Panc1 (cell line): ENCODE measurements at regions not wholly inside any gene's neighbourhood (a gene's known extent, or its start where the extent isn't known, plus 50 kb on each side); places are given as distances from the start of the nearest gene placed in this dataset.

Source experiments
- ATAC-seq: fragments of 200-7000 bp; cut with Tn5 transposase; 2 replicates; pipeline ENCODE4 v1.9.1; 2020; ENCODE audit warnings: mild to moderate bottlenecking, moderate library complexity
- BruUV-seq: library from RNA; stranded (reverse); fragments of 400-500 nt; replicated peaks from 2 replicates; lab custom pipeline; 2021; lab: Mats Ljungman, UMichigan
- CTCF ChIA-PET: fragments of 300-600 bp; sonication (Branson Sonifier 250); formaldehyde crosslinking; loops from one replicate; lab custom pipeline; 2022; ENCODE audit warnings: antibody characterized with exemption; lab: Charles Lee
- POLR2A ChIA-PET: fragments of 300-600 bp; sonication (Branson Sonifier 250); formaldehyde crosslinking; loops from one replicate; lab custom pipeline; 2022; ENCODE audit warnings: antibody characterized with exemption; lab: Charles Lee
- DNase-seq: peaks from one replicate; pipeline ENCODE4 v3.0.0-alpha.2; 2010; ENCODE audit warnings: low read depth, low spot score
- H3K27ac ChIP-seq: 2 replicates; pipeline ENCODE4 v1.5.1; 2011; ENCODE audit warnings: mild to moderate bottlenecking, low read length, inconsistent platforms
- H3K27me3 ChIP-seq: fragments of 200-500 bp; sonication (Bioruptor generic); 2 replicates; pipeline ENCODE4 v1.6.0; 2014; ENCODE audit warnings: low read length, inconsistent platforms; ENCODE audit not compliant: control insufficient read depth, insufficient read depth
- H3K36me3 ChIP-seq: fragments of 200-500 bp; sonication (Bioruptor generic); 2 replicates; pipeline ENCODE4 v1.5.1; 2014; ENCODE audit warnings: inconsistent platforms, mild to moderate bottlenecking, low read length, moderate library complexity; ENCODE audit not compliant: control insufficient read depth, insufficient read depth
- H3K4me1 ChIP-seq: 2 replicates; pipeline ENCODE4 v1.5.1; 2011; ENCODE audit warnings: inconsistent platforms, mild to moderate bottlenecking, low read length, moderate library complexity; ENCODE audit not compliant: control insufficient read depth, insufficient read depth
- H3K4me3 ChIP-seq, 2 experiments: 2 replicates each; pipeline ENCODE4 v1.5.1; 2011 to 2012; ENCODE audit warnings: low read depth in 2 of 2, low read length in 2 of 2, mild to moderate bottlenecking in 2 of 2, inconsistent platforms in 1 of 2, moderate library complexity in 1 of 2
- H3K9me3 ChIP-seq: fragments of 200-500 bp; sonication (Bioruptor generic); 2 replicates; pipeline ENCODE4 v1.5.1; 2014; ENCODE audit warnings: low read depth, mild to moderate bottlenecking, inconsistent platforms, low read length, moderate library complexity; ENCODE audit not compliant: control insufficient read depth, insufficient read depth
- CTCF ChIP-seq: fragments of 450-650 bp; IDR thresholded peaks from 2 replicates; pipeline ENCODE4 v1.5.1; 2017; ENCODE audit warnings: mild to moderate bottlenecking
- POLR2AphosphoS5 ChIP-seq: IDR thresholded peaks from 2 replicates; pipeline ENCODE4 v1.6.1; 2012; ENCODE audit warnings: mild to moderate bottlenecking, low read depth, low read length, moderate library complexity
- SIN3A ChIP-seq: IDR thresholded peaks from 2 replicates; pipeline ENCODE4 v1.6.1; 2012; ENCODE audit warnings: low read depth, mild to moderate bottlenecking, low read length, moderate library complexity, borderline replicate concordance; ENCODE audit not compliant: insufficient read depth
- TCF7L2 ChIP-seq: IDR thresholded peaks from 2 replicates; pipeline ENCODE4 v1.6.1; 2011; ENCODE audit warnings: mild to moderate bottlenecking, low read depth, low read length, inconsistent platforms
- in situ Hi-C: cut with HindIII; loops from 2 replicates; pipeline ENCODE4 v1.10.0; 2016; ENCODE audit warnings: low sequenced_read_pairs, low pct_unique_long_range_greater_than_20kb
- intact Hi-C: fragments of 100-400 bp; cut with micrococcal nuclease; formaldehyde crosslinking; loops from one replicate; pipeline ENCODE4 v1.10.0; 2022; ENCODE audit not compliant: unreplicated experiment
- TF ChIP-seq, protein P1 (sequence below), 2 experiments: IDR thresholded peaks; 2 replicates each; pipeline ENCODE4 v1.6.1; 2011 to 2012; ENCODE audit warnings: low read depth in 2 of 2, control low read depth in 1 of 2, low read length in 1 of 2, mild to moderate bottlenecking in 1 of 2, moderate library complexity in 1 of 2; ENCODE audit not compliant: insufficient read depth in 1 of 2

GRCh38 chr6:126607289-126607688 lies 267.4 kb downstream of the CENPW start:
- DNase-seq (no peak), ATAC-seq (no peak)
- in situ Hi-C loops (no loop called here), intact Hi-C loops (no loop called here)
- H3K4me1 ChIP-seq = no peaks in the 10 kb centered on the region
- no peak for TF ChIP-seq POLR2AphosphoS5
- TF ChIP-seq SIN3A = no peak
- TF ChIP-seq TCF7L2 = no peak
- TF ChIP-seq, protein P1, sequence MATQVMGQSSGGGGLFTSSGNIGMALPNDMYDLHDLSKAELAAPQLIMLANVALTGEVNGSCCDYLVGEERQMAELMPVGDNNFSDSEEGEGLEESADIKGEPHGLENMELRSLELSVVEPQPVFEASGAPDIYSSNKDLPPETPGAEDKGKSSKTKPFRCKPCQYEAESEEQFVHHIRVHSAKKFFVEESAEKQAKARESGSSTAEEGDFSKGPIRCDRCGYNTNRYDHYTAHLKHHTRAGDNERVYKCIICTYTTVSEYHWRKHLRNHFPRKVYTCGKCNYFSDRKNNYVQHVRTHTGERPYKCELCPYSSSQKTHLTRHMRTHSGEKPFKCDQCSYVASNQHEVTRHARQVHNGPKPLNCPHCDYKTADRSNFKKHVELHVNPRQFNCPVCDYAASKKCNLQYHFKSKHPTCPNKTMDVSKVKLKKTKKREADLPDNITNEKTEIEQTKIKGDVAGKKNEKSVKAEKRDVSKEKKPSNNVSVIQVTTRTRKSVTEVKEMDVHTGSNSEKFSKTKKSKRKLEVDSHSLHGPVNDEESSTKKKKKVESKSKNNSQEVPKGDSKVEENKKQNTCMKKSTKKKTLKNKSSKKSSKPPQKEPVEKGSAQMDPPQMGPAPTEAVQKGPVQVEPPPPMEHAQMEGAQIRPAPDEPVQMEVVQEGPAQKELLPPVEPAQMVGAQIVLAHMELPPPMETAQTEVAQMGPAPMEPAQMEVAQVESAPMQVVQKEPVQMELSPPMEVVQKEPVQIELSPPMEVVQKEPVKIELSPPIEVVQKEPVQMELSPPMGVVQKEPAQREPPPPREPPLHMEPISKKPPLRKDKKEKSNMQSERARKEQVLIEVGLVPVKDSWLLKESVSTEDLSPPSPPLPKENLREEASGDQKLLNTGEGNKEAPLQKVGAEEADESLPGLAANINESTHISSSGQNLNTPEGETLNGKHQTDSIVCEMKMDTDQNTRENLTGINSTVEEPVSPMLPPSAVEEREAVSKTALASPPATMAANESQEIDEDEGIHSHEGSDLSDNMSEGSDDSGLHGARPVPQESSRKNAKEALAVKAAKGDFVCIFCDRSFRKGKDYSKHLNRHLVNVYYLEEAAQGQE (IDR thresholded peaks at IDR 0.05; ENCODE audit: insufficient read depth in 1 of 2, low read depth in 2 of 2, low read length in 1 of 2) = no peak
- no peak for TF ChIP-seq CTCF
- CTCF ChIA-PET = no interaction called here
- BruUV-seq = no TSS peak
- H3K27ac ChIP-seq = no peak overlapping the region
- H3K4me3 ChIP-seq = no peak overlapping the region
- H3K36me3 ChIP-seq = no peaks in the 10 kb centered on the region
- POLR2A ChIA-PET = no interaction called here
- no peaks in the 10 kb centered on the region for H3K9me3 ChIP-seq
- H3K27me3 ChIP-seq = no peaks in the 10 kb centered on the region

DNA sequence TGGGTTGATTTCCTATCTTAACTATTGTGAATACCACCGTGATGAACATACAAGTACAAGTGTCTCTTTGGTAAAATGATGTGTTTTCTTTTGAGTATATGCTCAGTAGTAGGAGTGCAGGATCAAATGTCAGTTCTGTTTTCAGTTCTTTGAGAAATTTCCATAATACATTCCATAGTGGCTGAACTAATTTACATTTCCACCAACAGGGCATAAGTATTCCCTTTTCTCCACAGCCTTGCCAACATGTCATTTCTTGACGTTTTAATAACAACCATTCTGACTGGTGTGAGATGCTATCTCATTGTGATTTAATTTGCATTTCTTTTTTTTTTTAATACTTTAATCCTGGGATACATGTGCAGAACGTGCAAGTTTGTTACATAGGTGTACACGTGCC lies 268.8 kb downstream of the CENPW start:
- Histone ChIP-seq H3K27me3 (no peaks in the 10 kb centered on the region), H3K9me3 (no peaks in the 10 kb centered on the region), H3K36me3 (no peaks in the 10 kb centered on the region), H3K4me1 (no peaks in the 10 kb centered on the region), H3K27ac (no peak overlapping the region), H3K4me3 (no peak overlapping the region)
- TF ChIP-seq POLR2AphosphoS5 (no peak), SIN3A (no peak)
- ATAC-seq (no peak), DNase-seq (no peak)
- intact Hi-C loops (no loop called here), in situ Hi-C loops (no loop called here)
- BruUV-seq = no TSS peak
- POLR2A ChIA-PET = no interaction called here
- CTCF ChIA-PET = no interaction called here

- DNase-seq = no peak
- Histone ChIP-seq H3K9me3 (no peaks in the 10 kb centered on the region), H3K36me3 (no peaks in the 10 kb centered on the region), H3K27me3 (no peaks in the 10 kb centered on the region), H3K4me3 (no peak overlapping the region), H3K27ac (no peak overlapping the region), H3K4me1 (no peaks in the 10 kb centered on the region)
- no peak for TF ChIP-seq TCF7L2
- no peak for TF ChIP-seq POLR2AphosphoS5
- no peak for TF ChIP-seq SIN3A
- TF ChIP-seq, protein P1 (IDR thresholded peaks at IDR 0.05; ENCODE audit: insufficient read depth in 1 of 2, low read depth in 2 of 2, low read length in 1 of 2) = no peak
- no TSS peak for BruUV-seq
- intact Hi-C loops (no loop called here), in situ Hi-C loops (no loop called here)
- ChIA-PET POLR2A (no interaction called here), CTCF (no interaction called here)
- ATAC-seq = no peak
Observed at GRCh38 chr6:126614642-126615504, 275.0 kb downstream of the CENPW start.
